GM12872 (cell line): ENCODE measurements at regions not wholly inside any gene's neighbourhood (a gene's known extent, or its start where the extent isn't known, plus 50 kb on each side); places are given as distances from the start of the nearest gene placed in this dataset.

Source experiments
- CTCF ChIP-seq: IDR thresholded peaks from 3 replicates; pipeline ENCODE4 v1.5.1; 2011; ENCODE audit warnings: low read depth, mild to moderate bottlenecking, low read length, moderate library complexity; ENCODE audit not compliant: insufficient read depth

GRCh38 chr10:64484811-64485330 lies 963.7 kb downstream of the REEP3 start:
- TF ChIP-seq CTCF = no peak

- no peak for TF ChIP-seq CTCF
Observed at GRCh38 chr10:64486149-64486548, 964.9 kb downstream of the REEP3 start.

- no peak for TF ChIP-seq CTCF
Observed at GRCh38 chr10:64486901-64487300, 965.7 kb downstream of the REEP3 start.

GRCh38 chr10:64494901-64495300 lies 973.7 kb downstream of the REEP3 start:
- TF ChIP-seq CTCF = no peak

- TF ChIP-seq CTCF = no peak
Observed at GRCh38 chr10:64497306-64497705, 976.1 kb downstream of the REEP3 start.

GRCh38 chr10:64501807-64502206 lies 980.6 kb downstream of the REEP3 start:
- no peak for TF ChIP-seq CTCF

GRCh38 chr10:64502936-64503335 lies 981.7 kb downstream of the REEP3 start:
- TF ChIP-seq CTCF = no peak
